DND-41 (cell line): ENCODE measurements at regions not wholly inside any gene's neighbourhood (a gene's known extent, or its start where the extent isn't known, plus 50 kb on each side); places are given as distances from the start of the nearest gene placed in this dataset.

Experiments used
- CTCF ChIP-seq: IDR thresholded peaks from 2 replicates; pipeline ENCODE4 v1.5.1; 2012; ENCODE audit warnings: borderline replicate concordance, low read length, moderate library complexity, mild to moderate bottlenecking; ENCODE audit not compliant: poor library complexity, severe bottlenecking; ENCODE audit errors: extremely low read depth
- EZH2 ChIP-seq: IDR thresholded peaks from 3 replicates; pipeline ENCODE4 v1.6.1; 2012; ENCODE audit warnings: borderline replicate concordance, low read depth, mild to moderate bottlenecking, moderate library complexity, low read length, inconsistent platforms; ENCODE audit not compliant: severe bottlenecking

GRCh38 chr13:76049376-76049746, 413.2 kb downstream of the LMO7 start:
- TF ChIP-seq EZH2: no peak
- no peak for TF ChIP-seq CTCF
